SK-N-SH (cell line): ENCODE measurements at regions not wholly inside any gene's neighbourhood (a gene's known extent, or its start where the extent isn't known, plus 50 kb on each side); places are given as distances from the start of the nearest gene placed in this dataset.
"Not testable (repeated sequence)": the region's sequence is repeated elsewhere in the genome, so short reads cannot be mapped to it uniquely, and the experiment has no call there.

Experiments
- CTCF ChIA-PET: fragments of 300-600, 350-600 bp; formaldehyde crosslinking; extraction: SDS; loops from one replicate; lab custom pipeline; 2021; lab: Yijun Ruan, JAX
- POLR2A ChIA-PET: fragments of 350-600 bp; sonication (Branson Sonifier 250); formaldehyde crosslinking; extraction: SDS; loops from one replicate; lab custom pipeline; 2020; ENCODE audit warnings: antibody characterized with exemption, inconsistent platforms; lab: Yijun Ruan, JAX
- DNase-seq: peaks from one replicate; pipeline ENCODE4 v3.0.0; 2012
- H2AFZ ChIP-seq: fragments of 200-600 bp; sonication (generic); 2 replicates; pipeline ENCODE4 v1.8.1; 2016; ENCODE audit warnings: antibody characterized with exemption, mild to moderate bottlenecking, low read depth
- H3F3A ChIP-seq: fragments of 200-600 bp; sonication (generic); replicated peaks from 2 replicates; pipeline ENCODE3; 2016; ENCODE audit warnings: antibody characterized with exemption, mild to moderate bottlenecking; ENCODE audit not compliant: insufficient read depth
- H3K27ac ChIP-seq, 2 experiments: fragments of 200-500 bp in 1 of 2; fragments of 200-600 bp in 1 of 2; sonication (Bioruptor generic) in 1 of 2; sonication (generic), shearing (Covaris generic) in 1 of 2; 2 replicates each; pipeline versions ENCODE4 v1.5.1 to v1.6.1; 2014 to 2016; ENCODE audit warnings: low read depth in 2 of 2, inconsistent platforms in 1 of 2, low read length in 1 of 2, mild to moderate bottlenecking in 1 of 2, mixed read lengths in 1 of 2
- H3K27me3 ChIP-seq: fragments of 200-600 bp; sonication (generic), shearing (Covaris generic); 2 replicates; pipeline ENCODE4 v1.6.1; 2016; ENCODE audit warnings: mixed run types; ENCODE audit not compliant: insufficient read depth
- H3K36me3 ChIP-seq, 2 experiments: fragments of 200-500 bp in 1 of 2; fragments of 200-600 bp in 1 of 2; sonication (Bioruptor generic) in 1 of 2; sonication (generic) in 1 of 2; replicated peaks in 1 of 2; 2 replicates each; pipeline versions ENCODE3 to v1.5.1; 2014 to 2016; ENCODE audit warnings: low read length in 1 of 2, mild to moderate bottlenecking in 1 of 2; ENCODE audit not compliant: insufficient read depth in 2 of 2, control insufficient read depth in 1 of 2
- H3K4me1 ChIP-seq, 2 experiments: fragments of 200-500 bp in 1 of 2; fragments of 200-600 bp in 1 of 2; sonication (Bioruptor generic) in 1 of 2; sonication (generic), shearing (Covaris generic) in 1 of 2; 2 replicates each; pipeline versions ENCODE4 v1.5.1 to v1.6.1; 2014 to 2016; ENCODE audit warnings: low read depth in 1 of 2, low read length in 1 of 2, mixed run types in 1 of 2; ENCODE audit not compliant: insufficient read depth in 2 of 2, control insufficient read depth in 1 of 2
- H3K4me2 ChIP-seq: fragments of 200-600 bp; sonication (generic), shearing (Covaris generic); 2 replicates; pipeline ENCODE4 v1.6.1; 2017; ENCODE audit warnings: mixed run types
- H3K4me3 ChIP-seq, 2 experiments: fragments of 200-500 bp in 1 of 2; fragments of 200-600 bp in 1 of 2; sonication (Bioruptor generic) in 1 of 2; sonication (generic), shearing (Covaris generic) in 1 of 2; 2 replicates each; pipeline versions ENCODE4 v1.5.1 to v1.8.1; 2014 to 2016; ENCODE audit warnings: low read depth in 2 of 2, inconsistent platforms in 1 of 2, low read length in 1 of 2, mild to moderate bottlenecking in 1 of 2, mixed read lengths in 1 of 2, moderate library complexity in 1 of 2
- H3K79me2 ChIP-seq: fragments of 200-600 bp; sonication (generic); 2 replicates; pipeline ENCODE4 v1.8.1; 2017; ENCODE audit warnings: mild to moderate bottlenecking; ENCODE audit not compliant: insufficient read depth
- H3K9ac ChIP-seq: fragments of 200-600 bp; sonication (generic); 2 replicates; pipeline ENCODE4 v1.6.1; 2017; ENCODE audit warnings: mixed run types
- H3K9me2 ChIP-seq: fragments of 200-600 bp; sonication (generic); 2 replicates; pipeline ENCODE4 v1.6.1; 2017; ENCODE audit warnings: mixed run types
- H3K9me3 ChIP-seq: fragments of 200-600 bp; sonication (generic); 2 replicates; pipeline ENCODE4 v1.6.1; 2017; ENCODE audit warnings: mixed run types, mild to moderate bottlenecking, moderate library complexity
- H4K20me1 ChIP-seq: fragments of 200-600 bp; sonication (generic); 2 replicates; pipeline ENCODE4 v1.6.1; 2017; ENCODE audit warnings: mild to moderate bottlenecking, mixed run types; ENCODE audit not compliant: insufficient read depth
- CTCF ChIP-seq: fragments of 200-600 bp; sonication (generic); IDR thresholded peaks from 2 replicates; pipeline ENCODE4 v1.6.1; 2017; ENCODE audit warnings: antibody characterized with exemption, mild to moderate bottlenecking, moderate library complexity
- ELF1 ChIP-seq: IDR thresholded peaks from 2 replicates; pipeline ENCODE4 v1.4.0; 2012
- EZH2phosphoT487 ChIP-seq: fragments of 200-600 bp; sonication (generic); IDR thresholded peaks from 2 replicates; pipeline ENCODE4 v1.6.1; 2017; ENCODE audit warnings: low read depth, mixed run types, mild to moderate bottlenecking, antibody characterized with exemption, moderate library complexity, borderline replicate concordance
- FOXJ3 ChIP-seq: sonication (generic); formaldehyde crosslinking; IDR thresholded peaks from 2 replicates; pipeline ENCODE4 v1.5.1; 2020; ENCODE audit warnings: mild to moderate bottlenecking, missing genetic modification reagents
- IRF3 ChIP-seq: fragments of 150-350 bp; IDR thresholded peaks from 2 replicates; pipeline ENCODE4 v1.6.1; 2016; ENCODE audit warnings: mild to moderate bottlenecking, low read depth, low read length
- MAX ChIP-seq: IDR thresholded peaks from 2 replicates; pipeline ENCODE4 v1.4.0; 2012; ENCODE audit warnings: low read depth
- MEF2A ChIP-seq: IDR thresholded peaks from 2 replicates; pipeline ENCODE4 v1.4.0; 2012; ENCODE audit warnings: low read depth, borderline replicate concordance
- MXI1 ChIP-seq: IDR thresholded peaks from 2 replicates; pipeline ENCODE4 v1.6.1; 2012; ENCODE audit warnings: mild to moderate bottlenecking, low read depth, low read length, improper control_type of control experiment
- NFIC ChIP-seq: IDR thresholded peaks from 2 replicates; pipeline ENCODE4 v1.4.0; 2012; ENCODE audit warnings: borderline replicate concordance
- NRF1 ChIP-seq: IDR thresholded peaks from 2 replicates; pipeline ENCODE4 v1.6.1; 2012; ENCODE audit warnings: low read depth, mild to moderate bottlenecking, low read length
- PBX3 ChIP-seq: IDR thresholded peaks from 2 replicates; pipeline ENCODE4; 2012
- POLR2AphosphoS5 ChIP-seq: IDR thresholded peaks from 2 replicates; pipeline ENCODE4 v1.6.1; 2012; ENCODE audit warnings: low read depth, low read length
- RAD21 ChIP-seq: IDR thresholded peaks from 2 replicates; pipeline ENCODE4 v1.6.1; 2012; ENCODE audit warnings: mild to moderate bottlenecking, low read length
- REST ChIP-seq: IDR thresholded peaks from 2 replicates; pipeline ENCODE4 v1.6.1; 2012; ENCODE audit warnings: mild to moderate bottlenecking, low read depth, low read length, moderate library complexity
- RXRA ChIP-seq: IDR thresholded peaks from 2 replicates; pipeline ENCODE4 v1.4.0; 2012; ENCODE audit warnings: low read depth, mild to moderate bottlenecking, borderline replicate concordance
- SIN3A ChIP-seq: IDR thresholded peaks from 2 replicates; pipeline ENCODE4 v1.6.1; 2012; ENCODE audit warnings: low read depth, mild to moderate bottlenecking, low read length, moderate library complexity, borderline replicate concordance
- TAF1 ChIP-seq: IDR thresholded peaks from 2 replicates; pipeline ENCODE4 v1.6.1; 2012; ENCODE audit warnings: low read depth, mild to moderate bottlenecking, low read length, moderate library complexity, borderline replicate concordance
- ZBTB33 ChIP-seq: IDR thresholded peaks from 2 replicates; pipeline ENCODE4 v1.4.0; 2012; ENCODE audit warnings: low read depth, borderline replicate concordance
- WGBS: methylation state at CpG from one replicate; pipeline ENCODE4 v1.1.6; 2017; ENCODE audit warnings: low lambda C conversion rate; 5-methylcytosine and 5-hydroxymethylcytosine counted together

GRCh38 chr7:142636751-142637150 lies 112.5 kb upstream of the PRSS1 start:
- H3K27ac ChIP-seq = no peak overlapping the region
- H3K27me3 ChIP-seq = peaks cover 15% of the 10 kb centered on the region; the same call in 1 of the 2 replicates
- H4K20me1 ChIP-seq = no peaks in the 10 kb centered on the region
- H3K79me2 ChIP-seq = no peaks in the 10 kb centered on the region
- POLR2A ChIA-PET = no interaction called here
- no peak overlapping the region for H3K4me3 ChIP-seq
- no peaks in the 10 kb centered on the region for H3K9me3 ChIP-seq
- no peaks in the 10 kb centered on the region for H3K9me2 ChIP-seq
- CTCF ChIA-PET = interaction anchor here (0.7 to 11.2 kb wide), 16 partner anchors 9 to 230 kb away, joined by 3 to 488 read pairs (median 3); no protein-coding TSS in a partner anchor
- H3K4me2 ChIP-seq = no peak overlapping the region
- no peaks in the 10 kb centered on the region for H3K36me3 ChIP-seq
- no peaks in the 10 kb centered on the region; a peak in 1 of 4 replicates for H3K4me1 ChIP-seq
- WGBS = 62% methylated on average over 6 of the region's 6 CpGs
- no peak overlapping the region for H3K9ac ChIP-seq
- H3F3A ChIP-seq = peaks cover 4% of the 10 kb centered on the region
- DNase-seq = no peak
- no peak overlapping the region for H2AFZ ChIP-seq
- no peak for TF ChIP-seq NFIC
- TF ChIP-seq IRF3 = no peak
- no peak for TF ChIP-seq NRF1
- no peak for TF ChIP-seq FOXJ3
- TF ChIP-seq EZH2phosphoT487 = no peak
- no peak for TF ChIP-seq MXI1
- no peak for TF ChIP-seq REST
- TF ChIP-seq RXRA = no peak
- no peak for TF ChIP-seq MEF2A
- TF ChIP-seq MAX = no peak
- TF ChIP-seq SIN3A = no peak
- TF ChIP-seq ZBTB33 = no peak
- no peak for TF ChIP-seq RAD21
- TF ChIP-seq CTCF = no peak
- no peak for TF ChIP-seq PBX3
- no peak for TF ChIP-seq ELF1
- no peak for TF ChIP-seq TAF1
- TF ChIP-seq POLR2AphosphoS5 = no peak
- TF ChIP-seq, all 33 proteins: peak for 0

GRCh38 chr7:142636107-142636506 lies 113.2 kb upstream of the PRSS1 start:
- H3K9me3 ChIP-seq, H3K4me2 ChIP-seq, H3K9ac ChIP-seq, H3K4me1 ChIP-seq, H2AFZ ChIP-seq, H3K4me3 ChIP-seq, DNase-seq, H3K9me2 ChIP-seq, H3F3A ChIP-seq, H3K79me2 ChIP-seq, H3K27ac ChIP-seq, H3K36me3 ChIP-seq, POLR2A ChIA-PET, H4K20me1 ChIP-seq: not testable (repeated sequence)
- 57% methylated on average over 3 of the region's 3 CpGs for WGBS
- CTCF ChIA-PET = interaction anchor here (0.6 to 11.2 kb wide), 16 partner anchors 9 to 174 kb away, joined by 3 to 488 read pairs (median 3); no protein-coding TSS in a partner anchor
- peaks cover 15% of the 10 kb centered on the region; the same call in 1 of the 2 replicates for H3K27me3 ChIP-seq
